ENCODE measurements at regions not wholly inside any gene's neighbourhood (a gene's known extent, or its start where the extent isn't known, plus 50 kb on each side); places are given as distances from the start of the nearest gene placed in this dataset.

GRCh38 chr11:95556011-95556341 is 233.6 kb downstream of the FAM76B start:
- H3K4me1 ChIP-seq = peaks cover 0 to 22% (median 0%) of the 10 kb centered on the region in 10 experiments; a peak in 5 of 20 replicates
- no peak for TF ChIP-seq Cebpa-rat (IDR thresholded peaks at IDR 0.05)
- peak overlapping the region in 1 of 11 experiments; percentile 52; a peak in 1 of 22 replicates for H3K27ac ChIP-seq
- no peaks in the 10 kb centered on the region for H4K20me1 ChIP-seq
- H3K9me3 ChIP-seq (replicated peaks in 1 of 11) = peaks cover 0 to 4% (median 0%) of the 10 kb centered on the region in 11 experiments; a peak in 1 of 22 replicates
- H3K27me3 ChIP-seq = no peaks in the 10 kb centered on the region
- H3K9ac ChIP-seq = no peak overlapping the region
- peak overlapping the region in 2 of 11 experiments; percentile 18 to 19; a peak in 2 of 22 replicates for H3K4me2 ChIP-seq
- H3K36me3 ChIP-seq = no peaks in the 10 kb centered on the region
- H3K4me3 ChIP-seq = no peak overlapping the region

GRCh38 chr11:95554911-95555310 is 234.7 kb downstream of the FAM76B start:
- Histone ChIP-seq H4K20me1 (no peaks in the 10 kb centered on the region), H3K27ac (no peak overlapping the region), H3K36me3 (no peaks in the 10 kb centered on the region), H3K27me3 (no peaks in the 10 kb centered on the region), H3K9ac (no peak overlapping the region), H3K4me2 (peak overlapping the region in 2 of 11 experiments; percentile 17 to 35; a peak in 2 of 22 replicates), H3K4me3 (no peak overlapping the region), H3K4me1 (peaks cover 0 to 22% (median 0%) of the 10 kb centered on the region in 10 experiments; a peak in 5 of 20 replicates), H3K9me3 (replicated peaks in 1 of 11) (peaks cover 0 to 6% (median 0%) of the 10 kb centered on the region in 11 experiments; a peak in 1 of 22 replicates)
- no peak for TF ChIP-seq Cebpa-rat (IDR thresholded peaks at IDR 0.05)

- no peak for TF ChIP-seq Cebpa-rat (IDR thresholded peaks at IDR 0.05)
- H3K36me3 ChIP-seq = no peaks in the 10 kb centered on the region
These were observed 240.3 kb downstream of the FAM76B start for GRCh38 chr11:95549301-95549700.

DNA sequence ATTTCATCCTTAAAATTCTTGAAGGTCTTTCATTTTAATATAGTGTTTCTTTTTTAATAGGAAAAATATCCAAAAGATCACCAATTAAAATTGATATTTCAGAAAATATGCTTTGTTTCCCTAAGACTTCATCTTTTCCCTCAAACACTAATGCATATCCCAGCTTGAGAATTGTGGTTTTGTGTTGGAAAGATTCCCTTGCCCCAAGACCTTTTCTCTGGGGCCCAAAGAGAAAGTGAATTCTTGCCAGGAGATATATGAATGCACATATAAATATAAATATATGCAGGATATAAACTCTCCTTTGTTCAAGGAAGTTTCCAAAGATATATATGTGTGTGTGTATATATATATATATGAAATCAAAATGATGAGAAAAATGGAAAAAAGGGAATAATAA is 241.2 kb downstream of the FAM76B start:
- peaks cover 0 to 6% (median 0%) of the 10 kb centered on the region in 11 experiments; a peak in 1 of 22 replicates for H3K9me3 ChIP-seq (replicated peaks in 1 of 11)
- no peaks in the 10 kb centered on the region for H3K27me3 ChIP-seq
- TF ChIP-seq Cebpa-rat (IDR thresholded peaks at IDR 0.05) = no peak
- H3K4me3 ChIP-seq = no peak overlapping the region
- no peaks in the 10 kb centered on the region for H4K20me1 ChIP-seq
- no peak overlapping the region for H3K27ac ChIP-seq
- H3K36me3 ChIP-seq = no peaks in the 10 kb centered on the region
- no peak overlapping the region for H3K9ac ChIP-seq
- peaks cover 0 to 6% (median 0%) of the 10 kb centered on the region in 10 experiments; a peak in 2 of 20 replicates for H3K4me1 ChIP-seq
- no peak overlapping the region for H3K4me2 ChIP-seq

More at GRCh38 chr11:95549301-95549700, 240.3 kb downstream of the FAM76B start:
- Histone ChIP-seq H3K9ac (no peak overlapping the region), H4K20me1 (no peaks in the 10 kb centered on the region), H3K4me1 (peaks cover 0 to 6% (median 0%) of the 10 kb centered on the region in 10 experiments; a peak in 3 of 20 replicates), H3K9me3 (replicated peaks in 1 of 11) (peaks cover 0 to 6% (median 0%) of the 10 kb centered on the region in 11 experiments; a peak in 1 of 22 replicates), H3K27me3 (no peaks in the 10 kb centered on the region), H3K4me3 (no peak overlapping the region), H3K4me2 (no peak overlapping the region), H3K27ac (no peak overlapping the region)

- peaks cover 0 to 6% (median 0%) of the 10 kb centered on the region in 11 experiments; a peak in 1 of 22 replicates for H3K9me3 ChIP-seq (replicated peaks in 1 of 11)
- no peak for TF ChIP-seq Cebpa-rat (IDR thresholded peaks at IDR 0.05)
- no peak overlapping the region for H3K4me3 ChIP-seq
- no peaks in the 10 kb centered on the region for H3K36me3 ChIP-seq
- H3K27me3 ChIP-seq = no peaks in the 10 kb centered on the region
- H3K4me1 ChIP-seq = peaks cover 0 to 6% (median 0%) of the 10 kb centered on the region in 10 experiments; a peak in 2 of 20 replicates
- no peak overlapping the region for H3K4me2 ChIP-seq
- no peak overlapping the region for H3K27ac ChIP-seq
- H3K9ac ChIP-seq = no peak overlapping the region
- H4K20me1 ChIP-seq = no peaks in the 10 kb centered on the region
These were observed 241.6 kb downstream of the FAM76B start for GRCh38 chr11:95547976-95548375.

- Histone ChIP-seq H3K4me1 (peaks cover 0 to 6% (median 0%) of the 10 kb centered on the region in 10 experiments; a peak in 2 of 20 replicates), H3K36me3 (no peaks in the 10 kb centered on the region), H4K20me1 (no peaks in the 10 kb centered on the region), H3K4me3 (no peak overlapping the region), H3K9ac (no peak overlapping the region), H3K27me3 (no peaks in the 10 kb centered on the region), H3K9me3 (replicated peaks in 1 of 11) (peaks cover 0 to 6% (median 0%) of the 10 kb centered on the region in 11 experiments; a peak in 1 of 22 replicates), H3K27ac (no peak overlapping the region), H3K4me2 (no peak overlapping the region)
- no peak for TF ChIP-seq Cebpa-rat (IDR thresholded peaks at IDR 0.05)
These were observed 242.4 kb downstream of the FAM76B start for GRCh38 chr11:95547186-95547585.

- Histone ChIP-seq H3K9me3 (replicated peaks in 1 of 11) (no peaks in the 10 kb centered on the region), H3K9ac (no peak overlapping the region), H3K4me1 (peaks cover 0 to 6% (median 0%) of the 10 kb centered on the region in 10 experiments; a peak in 2 of 20 replicates), H3K4me3 (no peak overlapping the region), H3K27ac (no peak overlapping the region), H3K4me2 (peak overlapping the region in 2 of 11 experiments; percentile 5 to 6; a peak in 1 of 22 replicates), H3K27me3 (no peaks in the 10 kb centered on the region), H4K20me1 (no peaks in the 10 kb centered on the region), H3K36me3 (no peaks in the 10 kb centered on the region)
- no peak for TF ChIP-seq Cebpa-rat (IDR thresholded peaks at IDR 0.05)
These were observed 244.3 kb downstream of the FAM76B start for GRCh38 chr11:95545116-95545875.

DNA sequence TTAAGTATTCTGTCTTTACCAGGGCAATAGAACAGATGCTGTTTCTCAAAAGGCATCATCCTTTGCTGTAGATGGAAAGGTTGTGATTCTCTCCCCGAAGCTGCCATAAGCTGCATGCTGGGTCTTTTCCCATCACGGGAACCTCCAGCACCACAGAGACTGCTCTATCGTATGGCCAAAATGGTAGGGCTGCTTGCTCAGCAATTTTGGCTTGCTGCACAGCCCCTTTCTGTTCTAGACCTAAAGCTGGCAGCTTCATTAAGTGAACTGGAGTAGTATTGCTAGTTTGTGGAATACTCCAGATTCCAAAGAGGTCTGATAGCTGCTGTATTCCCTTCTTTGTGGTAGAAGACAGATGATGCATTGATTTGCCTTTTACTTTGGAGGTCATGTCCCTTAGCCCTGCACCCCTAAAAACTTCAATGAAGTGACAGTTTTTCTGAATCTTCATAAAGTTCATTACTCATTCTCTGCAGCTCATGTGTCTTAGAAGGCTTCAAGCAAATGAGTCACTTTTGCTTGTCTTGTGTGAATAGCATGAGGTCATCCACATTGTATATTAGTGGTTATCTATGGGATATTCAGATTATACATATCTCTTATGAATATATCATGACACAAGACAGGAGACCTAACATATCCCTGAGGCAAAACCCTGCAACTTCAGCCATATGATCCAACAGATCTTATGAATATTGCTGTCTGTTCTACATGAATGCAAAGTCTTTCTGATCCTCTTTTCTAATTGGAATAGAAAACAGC is 245.3 kb downstream of the FAM76B start:
- no peak for TF ChIP-seq Cebpa-rat (IDR thresholded peaks at IDR 0.05)
- no peak overlapping the region for H3K27ac ChIP-seq
- H3K4me3 ChIP-seq = no peak overlapping the region
- H3K9me3 ChIP-seq (replicated peaks in 1 of 11) = no peaks in the 10 kb centered on the region
- peaks cover 0 to 6% (median 0%) of the 10 kb centered on the region in 10 experiments; a peak in 2 of 20 replicates for H3K4me1 ChIP-seq
- no peak overlapping the region for H3K9ac ChIP-seq
- no peak overlapping the region for H3K4me2 ChIP-seq
- H3K36me3 ChIP-seq = no peaks in the 10 kb centered on the region
- H3K27me3 ChIP-seq = no peaks in the 10 kb centered on the region
- H4K20me1 ChIP-seq = no peaks in the 10 kb centered on the region

All from BLaER1 treated with 17β-estradiol and CSF1 and Interleukin-3, amounts not matched to agents 10 nM and 100 nM (cell line).